ENCODE measurements at regions not wholly inside any gene's neighbourhood (a gene's known extent, or its start where the extent isn't known, plus 50 kb on each side); places are given as distances from the start of the nearest gene placed in this dataset.

DNA sequence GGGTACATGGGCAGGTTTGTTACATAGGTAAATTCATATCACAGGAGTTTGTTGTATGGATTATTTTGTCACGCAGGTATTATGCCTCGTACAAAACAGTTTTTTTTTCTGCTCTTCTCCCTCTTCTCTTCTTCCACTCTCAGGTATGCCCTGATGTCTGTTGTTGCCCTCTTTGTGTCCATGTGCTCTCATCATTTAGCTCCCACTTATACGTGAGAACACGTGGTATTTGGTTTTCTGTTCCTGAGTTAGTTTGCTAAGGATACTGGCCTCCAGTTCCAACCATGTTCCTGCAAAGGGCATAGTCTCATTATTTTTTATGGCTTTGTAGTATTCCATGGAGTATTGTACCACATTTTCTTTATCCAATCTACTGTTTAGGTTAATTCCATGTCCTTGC is 65.7 kb downstream of the UNC5CL start:
- no peak for DNase-seq

DNA sequence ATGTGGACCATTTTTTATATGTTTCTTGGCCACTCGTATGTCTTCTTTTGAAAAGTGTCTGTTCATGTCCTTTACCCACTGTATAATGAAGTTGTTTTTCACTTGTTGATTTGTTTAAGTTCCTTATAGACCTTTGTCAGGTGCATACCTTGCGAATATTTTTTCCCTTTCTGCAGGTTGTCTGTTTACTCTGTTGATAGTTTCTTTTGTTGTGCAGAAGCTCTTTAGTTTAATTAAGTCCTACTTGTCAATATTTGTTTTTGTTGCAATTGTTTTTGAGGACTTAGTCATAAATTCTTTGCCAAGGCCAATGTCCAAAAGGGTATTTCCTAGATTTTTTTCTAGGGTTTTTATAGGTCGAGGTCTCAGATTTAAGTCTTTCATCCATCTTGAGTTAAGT is 66.2 kb downstream of the UNC5CL start:
- no peak for DNase-seq

DNA sequence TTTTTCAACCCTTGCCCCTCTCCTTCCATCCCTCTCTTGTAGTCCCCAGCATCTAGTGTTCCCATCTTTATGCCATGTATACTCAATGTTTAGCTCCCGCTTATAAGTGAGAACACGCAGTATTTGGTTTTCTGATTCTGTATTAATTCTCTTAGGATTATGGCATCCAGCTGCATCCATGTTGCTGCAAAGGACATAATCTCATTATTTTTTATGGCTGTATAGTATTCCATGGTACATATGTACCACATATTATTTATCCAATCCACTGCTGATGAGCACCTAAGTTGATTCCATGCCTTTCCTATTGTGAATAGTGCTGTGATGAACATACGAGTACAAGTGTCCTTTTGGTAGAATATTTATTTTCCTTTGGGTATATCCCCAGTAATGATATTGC is 66.8 kb downstream of the UNC5CL start:
- DNase-seq: no peak

DNA sequence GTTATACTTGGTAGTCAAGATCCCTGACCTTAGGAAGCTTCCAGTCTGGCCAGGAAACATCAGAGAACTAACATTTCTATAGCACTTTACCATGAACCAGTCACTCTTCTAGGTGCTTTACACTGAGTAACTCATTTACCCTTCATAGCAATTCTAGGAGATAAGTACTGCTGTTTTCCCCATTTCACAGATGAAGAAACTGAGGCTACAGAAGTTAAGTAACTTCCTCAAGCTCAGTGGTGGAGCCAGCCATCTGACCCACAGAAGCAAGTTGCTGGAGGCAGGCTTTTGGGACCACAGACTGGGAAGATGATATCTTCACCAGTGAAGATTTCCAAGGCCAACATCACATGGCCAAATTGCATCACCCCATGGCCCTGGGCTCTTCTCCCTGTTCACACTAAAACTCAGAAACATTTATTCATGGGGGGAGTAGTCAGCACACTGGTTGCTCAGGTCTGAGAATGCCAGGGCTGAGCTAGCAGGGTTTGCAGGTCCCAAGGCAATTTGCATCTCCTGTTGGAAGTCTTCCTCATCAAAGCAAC is 70.3 kb downstream of the UNC5CL start:
- no peak for DNase-seq

DNA sequence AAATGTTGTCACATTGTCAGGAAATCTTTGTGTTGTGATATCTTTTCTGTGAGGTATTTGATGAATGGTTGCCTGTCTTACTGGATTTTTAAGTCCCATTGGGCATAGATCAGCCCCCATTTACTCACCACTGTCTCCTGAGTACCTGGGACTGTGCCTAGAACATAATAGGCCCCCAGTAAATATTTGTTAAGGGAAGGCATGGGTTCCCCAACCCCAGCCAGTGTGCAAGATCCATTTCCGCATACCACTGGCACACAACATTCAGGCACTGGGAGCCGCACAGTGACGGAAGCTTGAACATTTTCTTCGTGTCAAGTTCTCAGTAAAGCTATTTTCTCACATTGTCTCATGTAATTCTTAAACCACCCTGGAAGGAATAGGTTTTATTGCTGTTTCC is 72.2 kb downstream of the UNC5CL start:
- no peak for DNase-seq

DNA sequence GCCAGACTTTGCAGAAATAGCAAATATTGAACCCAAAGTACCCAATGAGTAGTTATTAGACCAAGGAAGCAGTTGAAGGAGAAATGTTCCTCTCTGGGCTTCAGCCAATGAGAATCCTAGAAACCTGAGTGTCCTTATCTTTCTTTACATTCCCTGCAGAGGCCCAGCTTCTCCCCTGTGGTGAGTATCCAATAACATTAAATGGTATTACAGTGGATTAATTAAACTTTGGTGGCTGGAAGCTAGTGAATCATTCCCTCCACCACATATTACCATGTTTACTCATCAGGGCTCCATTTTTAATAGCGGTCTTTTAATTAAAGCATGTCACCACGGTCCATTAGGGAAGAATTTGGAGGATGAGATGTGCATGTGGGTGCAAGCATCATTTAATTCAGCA is 74.0 kb downstream of the UNC5CL start:
- no peak for DNase-seq

DNA sequence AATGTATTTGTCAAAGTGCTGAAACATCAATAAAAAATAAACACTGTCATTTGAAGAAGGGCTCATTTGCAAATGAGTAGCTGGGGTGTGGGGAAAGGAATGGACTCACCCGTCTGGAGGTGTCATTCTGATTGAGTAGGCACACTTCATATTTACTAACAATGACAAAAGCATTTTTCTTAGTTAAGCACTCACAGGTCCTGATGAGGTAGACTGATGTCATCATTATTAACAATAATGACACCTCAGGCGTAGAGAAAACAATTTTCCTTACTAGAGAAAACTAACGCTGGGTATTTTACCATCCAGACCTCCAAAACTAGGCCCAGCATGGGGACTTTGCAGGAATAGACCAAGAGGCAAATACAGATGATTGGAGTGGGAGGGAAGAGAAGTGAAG is 76.0 kb downstream of the UNC5CL start:
- DNase-seq: no peak

DNA sequence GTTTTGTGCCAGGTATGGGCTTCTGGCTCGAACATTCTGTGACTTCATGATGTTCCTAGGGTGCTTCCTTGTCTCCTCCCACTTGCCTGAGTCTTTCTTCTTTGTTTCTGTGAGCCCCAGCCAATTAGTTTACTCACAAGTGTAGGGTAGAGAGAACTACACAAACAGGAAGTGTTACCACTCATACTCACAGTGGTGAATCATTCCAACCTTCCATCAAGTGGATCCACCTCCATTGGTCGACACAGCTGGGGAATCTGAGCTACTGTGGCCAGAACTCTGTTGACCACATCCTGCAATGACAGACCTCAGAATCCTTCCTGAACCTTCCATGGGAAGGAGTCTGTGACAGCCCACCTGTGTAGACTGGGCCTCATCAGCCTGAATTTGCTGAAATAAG is 76.8 kb downstream of the UNC5CL start:
- no peak for DNase-seq

DNA sequence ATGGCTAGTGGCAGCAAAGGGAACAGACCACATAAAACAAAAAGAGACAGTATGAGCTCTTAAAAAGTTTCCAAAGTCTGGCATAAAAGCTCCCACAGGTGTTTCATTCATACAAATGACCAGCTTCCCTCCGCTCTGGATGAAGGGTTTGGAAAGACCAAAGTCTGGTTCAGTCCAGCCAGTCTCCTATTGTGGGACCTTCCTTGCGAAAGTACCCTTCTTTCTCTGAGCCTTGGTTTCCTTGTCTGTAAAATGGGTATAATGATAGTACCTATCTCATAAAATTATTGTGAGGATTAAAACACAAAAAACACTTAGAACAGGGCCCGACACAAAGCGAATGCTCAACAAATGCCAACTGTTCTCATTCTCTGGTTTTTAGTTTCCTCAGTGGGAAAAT is 77.2 kb downstream of the UNC5CL start:
- no peak for DNase-seq

DNA sequence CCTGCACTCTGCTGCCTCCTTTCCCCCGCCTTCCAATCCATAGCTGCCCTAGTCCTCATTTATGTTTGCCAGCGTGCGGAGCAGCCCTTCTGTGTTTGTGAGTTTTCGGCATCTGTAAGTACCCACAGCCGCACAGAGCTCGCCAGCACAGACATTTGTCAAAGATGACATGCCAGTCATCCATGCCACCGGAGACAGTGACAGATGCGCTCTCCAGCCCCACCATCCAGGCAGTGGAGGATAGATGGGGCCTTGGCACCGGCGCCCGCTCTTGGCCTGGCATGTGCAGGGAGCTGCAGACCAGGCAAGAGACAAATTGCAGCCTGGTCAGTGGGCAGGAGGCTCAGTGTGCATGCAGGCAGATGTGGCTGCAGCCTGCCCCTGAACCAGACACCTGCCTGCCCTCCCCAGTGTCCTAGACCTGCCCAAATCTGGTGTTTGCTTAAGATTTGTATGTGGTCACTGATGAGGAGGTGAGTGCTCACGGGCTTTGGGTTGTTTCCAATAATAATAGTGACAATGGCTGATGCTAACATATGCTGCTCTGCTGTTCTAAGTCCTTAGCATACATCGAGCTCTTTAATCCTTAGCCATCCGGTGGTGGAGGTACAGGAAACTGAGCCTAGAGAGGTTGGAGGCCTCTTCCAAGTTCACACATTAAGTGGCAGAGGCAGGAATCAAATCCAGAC is 78.1 kb downstream of the UNC5CL start:
- DNase-seq: no peak

DNA sequence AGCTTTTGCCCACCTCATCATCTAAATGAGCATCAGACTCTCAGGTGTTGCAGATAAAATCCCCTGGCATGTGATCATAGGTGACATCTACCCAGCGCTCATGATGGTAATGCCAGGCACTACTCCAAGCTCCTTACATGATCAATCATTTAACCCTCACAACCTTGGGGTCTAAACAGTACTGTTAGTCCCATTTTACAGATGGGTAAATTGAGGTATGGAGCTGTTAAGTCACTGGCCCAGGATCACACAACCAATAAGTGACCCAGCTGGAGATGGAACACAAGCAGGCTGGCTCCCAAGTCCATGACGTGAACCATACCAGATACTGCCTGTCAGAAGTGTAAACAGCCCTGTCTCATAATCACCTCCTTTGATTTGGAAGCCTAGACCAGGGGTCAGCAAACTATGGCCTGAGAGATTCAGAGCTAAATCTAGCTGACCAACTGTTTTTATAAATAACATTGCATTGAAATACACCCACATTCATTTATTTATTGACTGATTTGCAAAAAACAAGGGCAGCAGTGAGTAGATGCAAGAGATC is 79.2 kb downstream of the UNC5CL start:
- no peak for DNase-seq

DNA sequence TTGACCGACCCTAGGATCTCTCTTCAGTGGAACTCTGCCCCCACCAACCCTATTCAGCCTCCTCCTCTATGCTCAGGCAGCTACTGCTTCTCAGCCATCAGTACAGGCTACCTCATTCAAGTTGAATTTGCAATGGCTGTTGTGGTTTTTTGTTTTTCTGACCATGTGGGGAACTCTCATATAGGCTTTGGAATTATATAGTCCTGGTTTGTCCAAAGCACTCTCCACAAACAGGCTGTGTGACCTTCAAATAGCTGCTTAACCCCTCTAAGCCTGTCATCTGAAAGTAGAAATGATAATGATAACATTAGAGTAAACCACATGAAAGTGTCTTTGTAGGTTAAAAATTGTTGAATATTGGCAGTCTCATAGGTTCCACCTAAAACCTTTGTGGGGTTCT is 80.3 kb downstream of the UNC5CL start:
- no peak for DNase-seq

DNA sequence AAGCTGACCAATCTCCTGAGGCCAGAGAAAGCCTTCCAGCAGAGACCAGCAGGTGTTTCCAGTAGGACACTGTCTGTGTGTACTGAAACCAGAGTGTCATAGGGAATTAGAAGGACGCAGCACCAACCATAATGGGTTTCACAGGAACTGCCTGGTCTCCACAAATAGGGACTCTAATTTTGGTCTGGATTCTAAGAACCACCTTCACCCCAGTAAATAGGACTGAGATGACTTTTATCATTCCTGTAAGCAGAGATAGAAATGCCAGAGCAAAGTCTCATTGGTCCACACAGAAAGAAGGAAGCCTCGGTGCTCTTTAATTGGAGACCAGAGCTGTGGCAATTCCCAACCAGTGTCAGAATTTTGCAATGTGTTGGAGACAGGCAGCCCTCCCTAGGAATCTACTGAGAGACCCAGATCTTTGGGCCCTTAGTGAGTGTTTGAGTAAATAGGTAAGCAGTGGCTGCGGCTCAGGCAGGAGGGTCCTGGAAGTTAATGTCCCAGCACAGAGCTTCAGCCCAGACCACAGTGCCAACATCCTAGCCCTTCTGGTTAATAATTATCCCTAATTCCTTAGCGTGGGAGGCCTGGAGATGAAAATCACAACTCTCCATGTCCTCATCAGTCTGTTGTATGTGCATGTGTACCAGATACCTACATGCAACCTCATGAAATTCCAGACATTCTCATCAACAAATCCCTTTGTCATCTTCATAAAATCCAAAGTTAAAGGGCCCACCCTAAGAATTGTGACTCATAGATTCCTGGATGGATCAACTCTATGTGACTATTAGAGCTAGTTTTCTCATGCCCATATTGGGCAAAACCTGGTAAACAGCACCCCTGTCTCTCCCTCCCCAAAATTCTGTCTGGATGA is 81.2 kb downstream of the UNC5CL start:
- DNase-seq: no peak

DNA sequence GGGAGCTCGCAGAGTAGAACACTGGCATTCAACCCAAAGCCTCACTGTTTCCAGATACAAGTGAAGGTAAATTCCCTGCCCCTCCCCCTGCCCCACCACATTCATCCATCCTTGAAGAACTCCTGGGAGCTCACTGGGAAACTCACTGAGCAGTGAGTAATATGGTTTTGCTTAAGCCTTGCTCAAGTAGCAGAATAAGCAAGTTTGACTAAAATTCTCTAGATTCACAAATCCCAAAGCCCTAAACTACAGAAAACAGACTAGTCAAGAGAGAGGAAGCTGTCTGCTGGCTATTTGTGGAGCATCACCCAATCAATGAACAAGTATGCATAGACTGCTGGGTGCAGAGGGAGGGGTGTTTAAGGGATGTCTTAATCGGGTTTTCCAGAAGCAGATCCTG is 82.1 kb downstream of the UNC5CL start:
- DNase-seq: no peak

DNA sequence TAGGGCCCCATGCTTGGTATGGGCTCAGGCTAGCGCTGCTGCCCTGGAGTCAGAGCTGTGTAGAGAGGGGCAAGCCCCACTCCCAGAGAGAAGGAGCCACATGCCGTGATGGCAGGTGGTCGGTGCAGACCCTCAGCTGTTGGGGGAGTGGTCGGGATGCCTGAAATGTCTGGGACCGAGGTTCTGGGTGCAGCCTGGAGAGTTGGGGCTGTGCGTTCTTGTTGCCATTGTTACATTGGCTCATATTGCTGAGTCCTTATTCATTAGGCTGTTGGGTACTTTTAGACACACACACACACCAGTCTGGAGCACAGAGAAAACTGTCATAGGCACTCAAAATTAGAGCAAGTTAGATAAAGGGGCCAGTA is 83.9 kb downstream of the UNC5CL start:
- no peak for DNase-seq

DNA sequence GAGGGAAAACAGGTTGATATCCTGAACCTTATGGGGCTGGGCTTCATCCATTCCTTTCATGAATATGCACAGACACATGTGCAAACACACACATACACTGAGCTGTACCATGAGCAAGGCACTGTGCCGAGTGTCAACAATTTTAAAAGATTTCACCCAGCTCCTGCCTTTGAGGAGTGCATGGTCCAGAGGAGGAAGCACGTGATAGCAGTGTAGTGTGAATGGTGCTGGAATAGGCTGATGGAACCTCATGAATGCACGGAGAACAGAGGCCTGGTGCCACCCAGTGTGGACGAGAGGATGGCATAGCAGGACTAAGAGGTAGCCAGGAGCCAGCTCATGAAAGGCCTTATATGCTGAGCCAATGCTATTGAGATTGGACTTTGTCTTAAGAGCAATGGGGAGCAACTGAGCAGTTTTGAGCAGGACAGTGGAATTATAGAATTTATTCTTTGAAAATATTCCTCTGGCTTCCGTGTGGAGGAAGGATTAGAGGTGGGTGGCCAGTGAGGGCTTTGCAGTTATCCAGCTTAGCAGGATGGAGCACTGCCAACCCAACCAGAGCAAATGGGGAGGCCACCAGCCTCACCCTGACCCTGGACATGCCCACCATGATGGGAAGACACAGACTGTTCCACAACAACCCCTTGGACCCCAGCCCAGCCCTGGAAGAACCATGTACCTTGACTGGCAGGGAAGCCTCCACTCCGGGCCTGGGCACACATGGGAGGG is 84.4 kb downstream of the UNC5CL start:
- DNase-seq: no peak

DNA sequence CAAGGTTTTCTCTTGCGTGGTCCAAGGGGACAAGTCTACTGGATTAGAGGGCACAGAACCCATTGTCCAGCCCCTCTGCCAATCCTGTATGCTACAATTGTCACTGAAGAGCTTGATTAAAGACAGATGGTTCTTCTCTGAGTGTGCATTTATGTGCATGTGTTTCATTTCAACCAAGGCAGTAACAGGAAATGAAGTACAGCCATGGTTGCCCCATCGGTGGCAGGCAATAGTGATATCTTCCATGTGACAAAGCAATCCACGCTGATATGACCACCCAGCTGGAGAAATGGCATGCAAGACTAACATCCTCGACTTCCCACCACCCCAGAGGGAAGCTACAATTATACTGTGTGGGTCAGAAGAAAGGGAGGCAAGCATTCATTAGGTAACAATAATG is 85.5 kb downstream of the UNC5CL start:
- no peak for DNase-seq

DNA sequence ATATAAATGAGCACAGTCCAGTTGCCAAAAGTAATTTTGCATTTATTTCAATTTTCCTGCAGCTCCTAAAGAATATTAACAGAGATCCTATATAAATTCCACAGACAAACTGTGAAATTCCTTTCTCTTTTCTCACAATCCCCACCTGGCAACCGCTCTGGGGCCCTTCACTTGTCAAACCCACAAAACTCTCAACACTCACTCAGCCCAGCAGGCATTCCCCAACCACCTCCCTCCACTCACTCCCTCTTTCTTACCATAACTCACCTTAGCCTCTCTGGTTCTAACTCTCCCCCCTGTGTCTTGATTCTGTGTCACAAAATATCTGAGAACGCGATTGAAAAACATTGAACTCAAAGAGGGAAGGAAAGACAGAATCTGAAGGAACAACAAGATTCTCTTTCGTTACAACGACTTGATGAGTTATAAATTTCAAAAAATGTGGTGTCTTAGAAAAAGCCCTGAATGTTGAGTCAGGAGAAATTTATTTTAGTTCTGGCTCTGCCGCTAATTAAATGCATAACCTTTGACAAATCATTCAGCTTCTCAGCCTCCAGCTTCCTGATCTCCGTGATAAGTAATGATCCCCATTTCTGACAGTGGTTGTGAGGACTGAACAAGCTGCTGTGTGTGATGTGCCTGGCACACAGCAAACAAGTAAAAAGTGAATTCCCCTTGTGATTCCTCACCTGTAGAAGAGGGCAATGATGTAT is 87.9 kb downstream of the UNC5CL start:
- DNase-seq: no peak

DNA sequence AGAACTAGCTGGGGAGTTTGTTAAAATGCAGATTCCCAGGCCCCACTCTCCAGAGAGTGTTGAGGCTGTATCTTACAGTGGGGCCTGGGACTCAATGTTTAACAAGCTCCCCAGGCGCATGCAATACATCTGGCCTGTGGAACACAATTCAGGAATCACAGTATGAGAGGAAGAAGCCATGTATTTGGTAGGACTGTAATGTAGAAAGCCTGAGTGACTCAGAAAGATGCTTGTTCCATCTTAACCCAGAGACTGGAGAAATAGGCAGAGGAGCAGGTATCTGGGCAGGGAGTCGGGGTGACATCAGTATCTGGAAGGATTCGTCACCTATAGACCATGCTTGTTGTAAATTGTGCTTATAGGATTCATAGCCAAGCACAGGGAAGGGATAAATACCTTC is 90.5 kb downstream of the UNC5CL start:
- DNase-seq: no peak

DNA sequence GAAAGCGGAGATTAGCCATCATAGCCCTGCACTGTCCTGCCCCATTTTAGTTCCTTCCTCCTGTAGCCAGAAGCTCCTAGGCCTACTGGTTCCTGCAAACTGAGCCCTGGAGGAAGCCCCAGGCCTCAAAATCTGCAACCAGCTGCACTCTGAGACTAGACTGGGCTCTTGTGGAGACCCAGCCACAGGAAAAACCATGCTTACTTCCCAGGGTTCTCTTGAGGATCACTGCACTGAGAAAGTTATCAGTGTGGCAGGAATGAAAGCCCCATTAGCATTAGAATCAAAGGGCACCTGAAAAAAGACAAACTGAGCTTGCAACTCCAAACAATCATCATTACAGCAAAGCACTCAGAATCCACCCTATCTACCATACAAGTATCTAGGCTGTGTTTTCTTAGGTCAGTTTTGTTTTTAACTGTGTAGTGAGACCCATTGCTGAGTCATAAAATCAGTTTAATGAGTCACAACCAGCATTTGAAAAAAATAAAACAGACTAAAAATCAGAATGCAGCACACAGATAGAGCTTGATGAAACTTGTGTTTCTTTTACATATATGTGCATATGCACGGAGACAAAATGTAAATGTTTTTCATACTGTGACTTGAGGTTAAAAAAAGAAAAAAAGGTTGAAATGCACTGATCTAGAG is 91.0 kb downstream of the UNC5CL start:
- no peak for DNase-seq

DNA sequence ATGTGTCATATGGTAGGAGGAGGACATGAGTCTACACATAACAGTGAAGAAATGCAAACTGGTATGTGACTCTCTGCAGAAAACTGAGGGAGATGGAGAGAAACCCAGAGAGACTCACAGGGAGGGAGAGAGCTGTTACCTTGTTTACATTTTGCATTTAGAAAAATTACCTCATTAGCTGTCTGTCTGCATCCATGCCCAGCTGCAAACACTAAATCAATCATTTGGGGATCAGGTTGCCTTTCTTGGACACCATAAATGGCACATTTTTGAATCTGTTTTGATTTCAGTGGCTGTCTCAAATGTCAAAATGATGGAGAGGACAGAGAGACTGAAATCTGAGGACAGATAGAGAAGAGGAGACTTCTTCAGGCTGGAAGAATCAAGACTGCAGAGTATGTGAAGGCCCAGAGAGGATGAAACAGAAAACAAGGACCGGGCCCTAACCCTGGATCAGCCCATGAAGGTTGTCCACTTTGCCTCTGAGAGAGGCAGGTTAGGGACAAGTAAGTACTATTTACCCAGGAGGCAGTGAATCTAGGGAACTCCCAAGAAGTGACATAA is 92.2 kb downstream of the UNC5CL start:
- DNase-seq: no peak

DNA sequence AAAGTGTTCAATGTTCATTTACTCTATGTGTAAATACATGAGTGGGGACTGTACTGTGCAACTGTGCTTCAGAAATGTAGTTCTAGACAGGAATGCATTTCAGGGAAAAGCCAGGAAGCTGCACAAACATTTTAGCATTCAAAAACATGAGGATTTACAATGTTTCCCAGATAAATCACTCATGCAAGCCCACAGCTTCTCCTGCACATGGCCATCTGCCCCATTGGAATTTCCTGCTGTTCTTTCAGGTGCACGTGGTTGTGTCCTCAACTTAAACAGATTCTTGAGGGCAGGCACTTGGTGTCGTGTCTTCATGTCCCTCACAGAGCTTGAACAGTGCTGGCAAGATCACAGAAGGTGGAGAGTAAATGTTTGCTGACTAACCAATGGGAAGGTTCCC is 101.5 kb downstream of the UNC5CL start:
- DNase-seq: no peak
